ENCODE measurements at regions not wholly inside any gene's neighbourhood (a gene's known extent, or its start where the extent isn't known, plus 50 kb on each side); places are given as distances from the start of the nearest gene placed in this dataset.

DNA sequence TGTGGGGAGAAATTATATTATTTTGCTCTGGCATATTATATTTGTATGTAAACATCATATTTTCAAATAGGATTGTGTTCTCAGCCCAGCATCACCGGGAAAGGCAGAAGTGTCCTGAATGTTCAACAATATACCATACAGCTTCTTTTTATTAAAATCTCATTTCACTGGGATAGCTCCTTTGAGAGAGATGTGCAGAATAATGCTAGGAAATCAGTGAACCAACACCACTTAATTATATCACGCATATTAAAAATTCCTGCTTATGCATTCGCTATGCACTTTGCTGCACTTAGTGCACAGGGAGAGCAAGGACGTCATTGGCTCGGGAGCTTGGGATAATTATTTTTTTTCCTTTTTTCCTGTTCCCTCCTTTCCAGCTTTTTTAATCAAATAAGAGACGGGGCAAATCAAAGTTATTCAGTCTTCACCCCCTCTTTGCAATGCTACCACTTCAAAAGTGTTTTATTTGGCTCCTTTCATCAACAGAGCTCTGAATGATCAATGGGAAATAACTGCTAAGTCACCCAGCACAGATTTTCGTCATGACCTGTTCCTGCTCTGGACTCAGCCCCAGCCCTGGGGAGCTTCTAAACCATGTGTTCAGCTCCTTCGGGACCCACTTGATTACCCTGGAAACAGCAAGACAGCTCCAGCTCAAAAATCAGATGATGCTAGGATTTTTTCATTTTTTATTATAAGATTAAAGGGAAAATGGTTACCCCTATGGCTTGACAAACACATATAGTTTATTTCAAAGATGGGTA lies 165.5 kb upstream of the DUSP10 start:
- H3K9ac ChIP-seq (ENCODE audit: low read length): no peak overlapping the region
- no peaks in the 10 kb centered on the region for H3K27me3 ChIP-seq (ENCODE audit: insufficient read depth, low read length)
- DNase-seq (ENCODE audit: low read depth) (peak; percentile 10), FAIRE-seq (no peak)
- H3K4me1 Mint-ChIP-seq (ENCODE audit: low read depth, unreplicated experiment): no peaks in the 10 kb centered on the region
- no peak overlapping the region for H3K4me3 ChIP-seq (ENCODE audit: insufficient read depth, low read depth, low read length)
- H3K27ac ChIP-seq (ENCODE audit: low read depth, low read length): no peak overlapping the region
- no peaks in the 10 kb centered on the region for H3K9me3 Mint-ChIP-seq (ENCODE audit: unreplicated experiment)
- no peaks in the 10 kb centered on the region for H3K36me3 Mint-ChIP-seq (ENCODE audit: low read depth, unreplicated experiment)
- TF ChIP-seq EZH2 (IDR thresholded peaks at IDR 0.05; ENCODE audit: insufficient read depth, low read length): no peak
- TF ChIP-seq, protein P1, sequence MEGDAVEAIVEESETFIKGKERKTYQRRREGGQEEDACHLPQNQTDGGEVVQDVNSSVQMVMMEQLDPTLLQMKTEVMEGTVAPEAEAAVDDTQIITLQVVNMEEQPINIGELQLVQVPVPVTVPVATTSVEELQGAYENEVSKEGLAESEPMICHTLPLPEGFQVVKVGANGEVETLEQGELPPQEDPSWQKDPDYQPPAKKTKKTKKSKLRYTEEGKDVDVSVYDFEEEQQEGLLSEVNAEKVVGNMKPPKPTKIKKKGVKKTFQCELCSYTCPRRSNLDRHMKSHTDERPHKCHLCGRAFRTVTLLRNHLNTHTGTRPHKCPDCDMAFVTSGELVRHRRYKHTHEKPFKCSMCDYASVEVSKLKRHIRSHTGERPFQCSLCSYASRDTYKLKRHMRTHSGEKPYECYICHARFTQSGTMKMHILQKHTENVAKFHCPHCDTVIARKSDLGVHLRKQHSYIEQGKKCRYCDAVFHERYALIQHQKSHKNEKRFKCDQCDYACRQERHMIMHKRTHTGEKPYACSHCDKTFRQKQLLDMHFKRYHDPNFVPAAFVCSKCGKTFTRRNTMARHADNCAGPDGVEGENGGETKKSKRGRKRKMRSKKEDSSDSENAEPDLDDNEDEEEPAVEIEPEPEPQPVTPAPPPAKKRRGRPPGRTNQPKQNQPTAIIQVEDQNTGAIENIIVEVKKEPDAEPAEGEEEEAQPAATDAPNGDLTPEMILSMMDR (IDR thresholded peaks at IDR 0.05; ENCODE audit: insufficient read depth, low read depth, low read length): no peak
- no peaks in the 10 kb centered on the region for H3K36me3 ChIP-seq (ENCODE audit: insufficient read depth, low read length)
- H3K9me3 ChIP-seq (ENCODE audit: insufficient read depth, low read depth, low read length): no peaks in the 10 kb centered on the region
- no peak overlapping the region for H2AFZ ChIP-seq (ENCODE audit: low read depth, low read length)
- H3K4me3 Mint-ChIP-seq (ENCODE audit: unreplicated experiment): no peak overlapping the region
- no peak overlapping the region for H3K27ac Mint-ChIP-seq (ENCODE audit: unreplicated experiment)
- H3K4me1 ChIP-seq (ENCODE audit: insufficient read depth, low read length): no peaks in the 10 kb centered on the region
- no peaks in the 10 kb centered on the region for H3K79me2 ChIP-seq (ENCODE audit: insufficient read depth, low read length)
- H3K4me2 ChIP-seq (ENCODE audit: low read length): no peak overlapping the region
- no peaks in the 10 kb centered on the region for H4K20me1 ChIP-seq (ENCODE audit: insufficient read depth, low read length)
- no peaks in the 10 kb centered on the region for H3K27me3 Mint-ChIP-seq (ENCODE audit: low read depth, unreplicated experiment)

DNA sequence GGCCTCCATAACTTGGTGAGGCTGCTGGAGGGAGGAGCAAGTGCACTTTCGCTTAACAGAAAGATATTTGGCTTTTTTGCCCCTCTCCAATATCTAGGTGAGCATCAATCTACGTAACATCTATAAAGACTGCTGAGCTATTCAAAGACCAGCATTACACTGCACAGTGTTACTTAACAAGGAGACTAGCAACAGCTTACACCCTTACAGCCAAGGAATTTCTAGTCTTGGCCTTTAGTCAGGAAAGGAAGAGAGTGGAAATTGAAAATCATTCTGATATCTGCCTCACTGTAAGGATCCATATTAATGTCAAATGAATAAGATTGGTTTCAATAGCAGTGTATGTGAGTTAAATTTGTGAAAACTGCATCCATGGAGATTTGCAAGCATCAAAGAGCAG lies 163.9 kb upstream of the DUSP10 start:
- Histone ChIP-seq H3K36me3 (ENCODE audit: insufficient read depth, low read length) (no peaks in the 10 kb centered on the region), H3K4me2 (ENCODE audit: low read length) (no peak overlapping the region), H3K9me3 (ENCODE audit: insufficient read depth, low read depth, low read length) (no peaks in the 10 kb centered on the region), H3K9ac (ENCODE audit: low read length) (no peak overlapping the region), H4K20me1 (ENCODE audit: insufficient read depth, low read length) (no peaks in the 10 kb centered on the region), H3K79me2 (ENCODE audit: insufficient read depth, low read length) (no peaks in the 10 kb centered on the region), H3K27me3 (ENCODE audit: insufficient read depth, low read length) (no peaks in the 10 kb centered on the region), H3K4me1 (ENCODE audit: insufficient read depth, low read length) (no peaks in the 10 kb centered on the region), H3K27ac (ENCODE audit: low read depth, low read length) (no peak overlapping the region), H3K4me3 (ENCODE audit: insufficient read depth, low read depth, low read length) (no peak overlapping the region), H2AFZ (ENCODE audit: low read depth, low read length) (no peak overlapping the region)
- H3K27ac Mint-ChIP-seq (ENCODE audit: unreplicated experiment): no peak overlapping the region
- DNase-seq (ENCODE audit: low read depth) (no peak), FAIRE-seq (no peak)
- no peaks in the 10 kb centered on the region for H3K36me3 Mint-ChIP-seq (ENCODE audit: low read depth, unreplicated experiment)
- H3K4me3 Mint-ChIP-seq (ENCODE audit: unreplicated experiment): no peak overlapping the region
- H3K4me1 Mint-ChIP-seq (ENCODE audit: low read depth, unreplicated experiment): no peaks in the 10 kb centered on the region
- no peak for TF ChIP-seq EZH2 (IDR thresholded peaks at IDR 0.05; ENCODE audit: insufficient read depth, low read length)
- TF ChIP-seq, protein P1 (IDR thresholded peaks at IDR 0.05; ENCODE audit: insufficient read depth, low read depth, low read length): no peak
- H3K27me3 Mint-ChIP-seq (ENCODE audit: low read depth, unreplicated experiment): no peaks in the 10 kb centered on the region
- H3K9me3 Mint-ChIP-seq (ENCODE audit: unreplicated experiment): no peaks in the 10 kb centered on the region

- Histone ChIP-seq H3K27me3 (ENCODE audit: insufficient read depth, low read length) (no peaks in the 10 kb centered on the region), H3K4me3 (ENCODE audit: insufficient read depth, low read depth, low read length) (no peak overlapping the region), H2AFZ (ENCODE audit: low read depth, low read length) (no peak overlapping the region), H4K20me1 (ENCODE audit: insufficient read depth, low read length) (no peaks in the 10 kb centered on the region), H3K4me2 (ENCODE audit: low read length) (no peak overlapping the region), H3K9me3 (ENCODE audit: insufficient read depth, low read depth, low read length) (no peaks in the 10 kb centered on the region), H3K79me2 (ENCODE audit: insufficient read depth, low read length) (no peaks in the 10 kb centered on the region), H3K4me1 (ENCODE audit: insufficient read depth, low read length) (no peaks in the 10 kb centered on the region), H3K27ac (ENCODE audit: low read depth, low read length) (no peak overlapping the region), H3K36me3 (ENCODE audit: insufficient read depth, low read length) (no peaks in the 10 kb centered on the region), H3K9ac (ENCODE audit: low read length) (no peak overlapping the region)
- H3K27me3 Mint-ChIP-seq (ENCODE audit: low read depth, unreplicated experiment): no peaks in the 10 kb centered on the region
- no peaks in the 10 kb centered on the region for H3K36me3 Mint-ChIP-seq (ENCODE audit: low read depth, unreplicated experiment)
- no peaks in the 10 kb centered on the region for H3K4me1 Mint-ChIP-seq (ENCODE audit: low read depth, unreplicated experiment)
- TF ChIP-seq EZH2 (IDR thresholded peaks at IDR 0.05; ENCODE audit: insufficient read depth, low read length): no peak
- TF ChIP-seq, protein P1 (IDR thresholded peaks at IDR 0.05; ENCODE audit: insufficient read depth, low read depth, low read length): no peak
- no peak overlapping the region for H3K4me3 Mint-ChIP-seq (ENCODE audit: unreplicated experiment)
- DNase-seq (ENCODE audit: low read depth): no peak
- H3K9me3 Mint-ChIP-seq (ENCODE audit: unreplicated experiment): no peaks in the 10 kb centered on the region
- H3K27ac Mint-ChIP-seq (ENCODE audit: unreplicated experiment): no peak overlapping the region
- FAIRE-seq: no peak
Measured at GRCh38 chr1:221904319-221904718, 162.4 kb upstream of the DUSP10 start.
